GM21360 (cell line): ENCODE measurements at regions not wholly inside any gene's neighbourhood (a gene's known extent, or its start where the extent isn't known, plus 50 kb on each side); places are given as distances from the start of the nearest gene placed in this dataset.

Source experiments
- ATAC-seq: cut with Tn5 transposase; IDR thresholded peaks from one replicate; pipeline ENCODE4 v1.9.1; 2021; ENCODE audit warnings: mild to moderate bottlenecking, moderate library complexity; ENCODE audit not compliant: unreplicated experiment

- ATAC-seq: no peak
Observed at GRCh38 chr7:85602196-85602595, 415.3 kb upstream of the SEMA3D start.

- ATAC-seq: no peak
Observed at GRCh38 chr7:85600395-85600794, 413.5 kb upstream of the SEMA3D start.

GRCh38 chr7:85596827-85597226, 410.0 kb upstream of the SEMA3D start:
- no peak for ATAC-seq

- ATAC-seq: no peak
Observed at GRCh38 chr7:85595750-85596178, 408.9 kb upstream of the SEMA3D start.

GRCh38 chr7:85593355-85593754, 406.5 kb upstream of the SEMA3D start:
- no peak for ATAC-seq

- ATAC-seq: no peak
Observed at GRCh38 chr7:85587785-85588184, 400.9 kb upstream of the SEMA3D start.

GRCh38 chr7:85586091-85586490, 399.2 kb upstream of the SEMA3D start:
- no peak for ATAC-seq

GRCh38 chr7:85583131-85583953, 396.5 kb upstream of the SEMA3D start:
- no peak for ATAC-seq

GRCh38 chr7:85573844-85574243, 387.0 kb upstream of the SEMA3D start:
- no peak for ATAC-seq

- no peak for ATAC-seq
Observed at GRCh38 chr7:85573346-85573745, 386.5 kb upstream of the SEMA3D start.

- no peak for ATAC-seq
Observed at GRCh38 chr7:85570898-85571297, 384.0 kb upstream of the SEMA3D start.

- peak; percentile 67 for ATAC-seq
Observed at GRCh38 chr7:85567983-85568382, 381.1 kb upstream of the SEMA3D start.

GRCh38 chr7:85566095-85566794, 379.4 kb upstream of the SEMA3D start:
- ATAC-seq: no peak

GRCh38 chr7:85565276-85565675, 378.4 kb upstream of the SEMA3D start:
- no peak for ATAC-seq

- no peak for ATAC-seq
Observed at GRCh38 chr7:85564861-85565260, 378.0 kb upstream of the SEMA3D start.

- no peak for ATAC-seq
Observed at GRCh38 chr7:85561706-85562105, 374.9 kb upstream of the SEMA3D start.

- ATAC-seq: peak; percentile 80
Observed at GRCh38 chr7:85554236-85555178, 367.7 kb upstream of the SEMA3D start.

- no peak for ATAC-seq
Observed at GRCh38 chr7:85535974-85536729, 349.3 kb upstream of the SEMA3D start.

GRCh38 chr7:85529831-85530230, 343.0 kb upstream of the SEMA3D start:
- no peak for ATAC-seq

GRCh38 chr7:85529201-85529600, 342.3 kb upstream of the SEMA3D start:
- ATAC-seq: no peak
